ENCODE measurements at regions not wholly inside any gene's neighbourhood (a gene's known extent, or its start where the extent isn't known, plus 50 kb on each side); places are given as distances from the start of the nearest gene placed in this dataset.
"Not testable (repeated sequence)": the region's sequence is repeated elsewhere in the genome, so short reads cannot be mapped to it uniquely, and the experiment has no call there.

DNA sequence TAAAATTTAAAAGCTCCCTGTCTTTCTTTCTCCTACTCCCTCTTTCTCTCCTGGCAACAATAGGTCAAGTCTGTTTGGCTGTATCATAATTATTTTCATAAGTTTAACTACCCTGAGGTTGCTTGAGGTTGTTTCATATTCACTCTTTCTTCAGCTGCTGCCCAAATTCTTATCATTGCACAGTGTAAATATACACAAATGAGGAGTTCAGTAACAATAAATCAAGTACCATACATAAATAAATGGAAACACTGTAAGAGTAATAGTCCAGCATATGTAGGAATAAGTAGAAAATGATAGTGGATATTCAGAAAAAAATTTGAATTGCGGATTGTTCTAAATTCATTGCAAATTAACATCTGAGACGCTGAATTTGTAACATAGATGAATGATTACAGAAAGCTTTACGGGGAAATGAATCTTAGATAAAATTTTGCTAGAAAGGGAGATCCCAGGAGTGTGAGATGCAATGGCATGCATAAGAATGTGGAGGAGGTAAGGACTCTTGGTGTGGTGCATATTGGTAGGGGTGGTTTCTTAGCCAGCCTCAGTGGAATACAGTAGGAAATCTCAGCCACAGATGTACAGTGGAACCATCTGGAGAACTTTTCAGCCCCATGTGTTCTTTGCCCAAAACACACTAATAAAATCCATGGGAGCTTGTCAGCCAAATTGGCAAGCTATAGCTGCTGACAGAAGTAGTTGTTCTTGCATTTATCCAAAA lies 480.7 kb downstream of the HTR1B start:
- POLR2A ChIA-PET (ENCODE audit: low non-redundant PET) = no interaction called here
- TF ChIP-seq, protein P1, sequence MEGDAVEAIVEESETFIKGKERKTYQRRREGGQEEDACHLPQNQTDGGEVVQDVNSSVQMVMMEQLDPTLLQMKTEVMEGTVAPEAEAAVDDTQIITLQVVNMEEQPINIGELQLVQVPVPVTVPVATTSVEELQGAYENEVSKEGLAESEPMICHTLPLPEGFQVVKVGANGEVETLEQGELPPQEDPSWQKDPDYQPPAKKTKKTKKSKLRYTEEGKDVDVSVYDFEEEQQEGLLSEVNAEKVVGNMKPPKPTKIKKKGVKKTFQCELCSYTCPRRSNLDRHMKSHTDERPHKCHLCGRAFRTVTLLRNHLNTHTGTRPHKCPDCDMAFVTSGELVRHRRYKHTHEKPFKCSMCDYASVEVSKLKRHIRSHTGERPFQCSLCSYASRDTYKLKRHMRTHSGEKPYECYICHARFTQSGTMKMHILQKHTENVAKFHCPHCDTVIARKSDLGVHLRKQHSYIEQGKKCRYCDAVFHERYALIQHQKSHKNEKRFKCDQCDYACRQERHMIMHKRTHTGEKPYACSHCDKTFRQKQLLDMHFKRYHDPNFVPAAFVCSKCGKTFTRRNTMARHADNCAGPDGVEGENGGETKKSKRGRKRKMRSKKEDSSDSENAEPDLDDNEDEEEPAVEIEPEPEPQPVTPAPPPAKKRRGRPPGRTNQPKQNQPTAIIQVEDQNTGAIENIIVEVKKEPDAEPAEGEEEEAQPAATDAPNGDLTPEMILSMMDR (conservative IDR thresholded peaks at IDR 0.05; ENCODE audit: low read depth, low read length) = no peak
- no peak for TF ChIP-seq EZH2 (IDR thresholded peaks at IDR 0.05; ENCODE audit: borderline replicate concordance, low read depth, low read length, poor library complexity, severe bottlenecking)
- no peak for DNase-seq (ENCODE audit: low spot score)

DNA sequence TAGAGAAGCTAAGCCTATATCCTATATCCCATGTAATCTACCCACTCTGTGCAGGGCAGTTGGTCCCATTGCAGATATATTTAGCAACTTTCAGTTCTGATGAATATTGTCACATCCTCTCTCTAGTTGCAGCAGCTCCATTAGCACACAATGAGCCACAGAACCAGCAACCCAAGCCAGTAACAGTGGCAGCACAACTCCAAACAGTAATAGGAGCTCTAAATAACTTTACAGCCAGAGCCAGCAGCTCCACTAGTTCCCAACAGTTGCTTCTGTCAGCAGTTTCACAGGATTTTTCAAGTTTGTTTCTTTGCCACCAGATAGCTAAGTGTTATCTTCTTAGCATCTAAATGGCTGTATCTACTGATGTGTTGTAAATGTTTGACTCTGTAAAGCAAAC lies 490.8 kb downstream of the HTR1B start:
- intact Hi-C loops (cut with micrococcal nuclease; ENCODE audit: unreplicated experiment) = no loop called here
- peaks cover 11% of the 10 kb centered on the region for H3K9me3 ChIP-seq (ENCODE audit: low read depth, low read length, poor library complexity, severe bottlenecking)
- POLR2A ChIA-PET (ENCODE audit: low non-redundant PET) = no interaction called here
- H3K4me1 ChIP-seq (ENCODE audit: insufficient read depth, low read length, poor library complexity, severe bottlenecking) = no peaks in the 10 kb centered on the region
- DNase-seq (ENCODE audit: low spot score) = no peak
- TF ChIP-seq, protein P1 (conservative IDR thresholded peaks at IDR 0.05; ENCODE audit: low read depth, low read length) = no peak
- no peak for TF ChIP-seq EZH2 (IDR thresholded peaks at IDR 0.05; ENCODE audit: borderline replicate concordance, low read depth, low read length, poor library complexity, severe bottlenecking)
- no peaks in the 10 kb centered on the region for H3K36me3 ChIP-seq (ENCODE audit: insufficient read depth, low read length, poor library complexity, severe bottlenecking)
- no peak overlapping the region for H3K27ac ChIP-seq (ENCODE audit: low read depth, low read length, poor library complexity, severe bottlenecking)
- no peaks in the 10 kb centered on the region for H3K27me3 ChIP-seq (replicated peaks; ENCODE audit: insufficient read depth, low read depth, low read length, poor library complexity)
- CTCF ChIA-PET = no interaction called here
- no peak overlapping the region for H3K4me3 ChIP-seq (ENCODE audit: low read depth, low read length, poor library complexity, severe bottlenecking)
- no TSS peak for BruUV-seq (replicated peaks)

More for the DNA sequence above, 480.7 kb downstream of the HTR1B start:
- no peak overlapping the region for H3K4me3 ChIP-seq (ENCODE audit: low read depth, low read length, poor library complexity, severe bottlenecking)
- peaks cover 10% of the 10 kb centered on the region for H3K9me3 ChIP-seq (ENCODE audit: low read depth, low read length, poor library complexity, severe bottlenecking)
- H3K27ac ChIP-seq (ENCODE audit: low read depth, low read length, poor library complexity, severe bottlenecking) = no peak overlapping the region
- no peaks in the 10 kb centered on the region for H3K36me3 ChIP-seq (ENCODE audit: insufficient read depth, low read length, poor library complexity, severe bottlenecking)
- H3K27me3 ChIP-seq (replicated peaks; ENCODE audit: insufficient read depth, low read depth, low read length, poor library complexity) = no peaks in the 10 kb centered on the region
- no TSS peak for BruUV-seq (replicated peaks)
- CTCF ChIA-PET = no interaction called here
- H3K4me1 ChIP-seq (ENCODE audit: insufficient read depth, low read length, poor library complexity, severe bottlenecking) = no peaks in the 10 kb centered on the region
- intact Hi-C loops (cut with micrococcal nuclease; ENCODE audit: unreplicated experiment) = no loop called here

DNA sequence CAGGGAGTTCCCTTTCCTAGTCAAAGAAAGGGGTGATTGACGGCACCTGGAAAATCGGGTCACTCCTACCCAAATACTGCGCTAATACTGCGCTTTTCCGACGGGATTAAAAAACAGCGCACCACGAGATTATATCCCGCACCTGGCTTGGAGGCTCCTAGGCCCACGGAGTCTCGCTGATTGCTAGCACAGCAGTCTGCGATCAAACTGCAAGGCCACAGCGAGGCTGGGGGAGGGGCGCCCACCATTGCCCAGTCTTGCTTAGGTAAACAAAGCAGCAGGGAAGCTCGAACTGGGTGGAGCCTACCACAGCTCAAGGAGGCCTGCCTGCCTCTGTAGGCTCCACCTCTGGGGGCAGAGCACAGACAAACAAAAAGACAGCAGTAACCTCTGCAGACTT lies 504.1 kb downstream of the HTR1B start:
- H3K36me3 ChIP-seq (ENCODE audit: insufficient read depth, low read length, poor library complexity, severe bottlenecking); CTCF ChIA-PET; DNase-seq (ENCODE audit: low spot score); POLR2A ChIA-PET (ENCODE audit: low non-redundant PET); H3K4me1 ChIP-seq (ENCODE audit: insufficient read depth, low read length, poor library complexity, severe bottlenecking); H3K27ac ChIP-seq (ENCODE audit: low read depth, low read length, poor library complexity, severe bottlenecking); H3K27me3 ChIP-seq (replicated peaks; ENCODE audit: insufficient read depth, low read depth, low read length, poor library complexity); BruUV-seq (replicated peaks); H3K4me3 ChIP-seq (ENCODE audit: low read depth, low read length, poor library complexity, severe bottlenecking); intact Hi-C loops (cut with micrococcal nuclease; ENCODE audit: unreplicated experiment): not testable (repeated sequence)
- peaks cover 21% of the 10 kb centered on the region for H3K9me3 ChIP-seq (ENCODE audit: low read depth, low read length, poor library complexity, severe bottlenecking)

Data from A673 (cell line).